ENCODE measurements at regions not wholly inside any gene's neighbourhood (a gene's known extent, or its start where the extent isn't known, plus 50 kb on each side); places are given as distances from the start of the nearest gene placed in this dataset.

GRCh38 chr9:69981686-69982445 lies 61.8 kb upstream of the MAMDC2 start:
- no peak for DNase-seq
- 50 to 64% (median 61%) methylated on average over 6 of the region's 6 CpGs for WGBS, 4 donors

GRCh38 chr9:69984831-69985230 lies 58.8 kb upstream of the MAMDC2 start:
- 78 to 82% (median 82%) methylated on average over 3 of the region's 3 CpGs for WGBS, 4 donors
- no peaks in the 10 kb centered on the region for H3K27me3 ChIP-seq
- DNase-seq (no peak), ATAC-seq (no peak)
- H3K36me3 ChIP-seq = no peaks in the 10 kb centered on the region
- intact Hi-C loops (cut with DNase I) = loop anchor here in 1 of 10 donors (10.0 kb wide), 1 partner anchor 240 kb away; no protein-coding TSS in a partner anchor
- H3K4me1 ChIP-seq = no peaks in the 10 kb centered on the region
- H3K4me3 ChIP-seq = no peak overlapping the region
- no peak overlapping the region for H3K27ac ChIP-seq
- TF ChIP-seq CTCF (IDR thresholded peaks at IDR 0.05) = no peak
- TF ChIP-seq POLR2A (IDR thresholded peaks at IDR 0.05) = no peak
- H3K9me3 ChIP-seq = no peaks in the 10 kb centered on the region

More at GRCh38 chr9:69981686-69982445, 61.8 kb upstream of the MAMDC2 start:
- TF ChIP-seq POLR2A (IDR thresholded peaks at IDR 0.05) = no peak
- no peak for TF ChIP-seq CTCF (IDR thresholded peaks at IDR 0.05)
- no peak for ATAC-seq
- no peaks in the 10 kb centered on the region for H3K36me3 ChIP-seq
- H3K27ac ChIP-seq = no peak overlapping the region
- no peak overlapping the region for H3K4me3 ChIP-seq
- H3K4me1 ChIP-seq = no peaks in the 10 kb centered on the region
- no peaks in the 10 kb centered on the region for H3K9me3 ChIP-seq
- intact Hi-C loops (cut with DNase I) = loop anchor here in 1 of 10 donors (10.0 kb wide), 1 partner anchor 243 kb away; no protein-coding TSS in a partner anchor
- H3K27me3 ChIP-seq = no peaks in the 10 kb centered on the region

- no peak for TF ChIP-seq CTCF (IDR thresholded peaks at IDR 0.05)
- TF ChIP-seq POLR2A (IDR thresholded peaks at IDR 0.05) = no peak
- ATAC-seq (no peak), DNase-seq (no peak)
- 77 to 83% (median 81%) methylated on average over 2 of the region's 2 CpGs for WGBS, 4 donors
- no peaks in the 10 kb centered on the region for H3K36me3 ChIP-seq
- intact Hi-C loops (cut with DNase I) = loop anchor here in 1 of 10 donors (10.0 kb wide), 1 partner anchor 239 kb away; no protein-coding TSS in a partner anchor
- H3K27ac ChIP-seq = no peak overlapping the region
- H3K9me3 ChIP-seq = no peaks in the 10 kb centered on the region
- no peaks in the 10 kb centered on the region for H3K4me1 ChIP-seq
- H3K4me3 ChIP-seq = no peak overlapping the region
- H3K27me3 ChIP-seq = no peaks in the 10 kb centered on the region
Measured at GRCh38 chr9:69985971-69986370, 57.7 kb upstream of the MAMDC2 start.

- Histone ChIP-seq H3K4me3 (no peak overlapping the region), H3K36me3 (no peaks in the 10 kb centered on the region), H3K27ac (no peak overlapping the region), H3K4me1 (no peaks in the 10 kb centered on the region), H3K9me3 (no peaks in the 10 kb centered on the region), H3K27me3 (no peaks in the 10 kb centered on the region)
- no peak for DNase-seq
- TF ChIP-seq POLR2A (IDR thresholded peaks at IDR 0.05) (no peak), CTCF (IDR thresholded peaks at IDR 0.05) (no peak)
- intact Hi-C loops (cut with DNase I) = loop anchor here in 1 of 10 donors (10.0 kb wide), 1 partner anchor 238 kb away; no protein-coding TSS in a partner anchor
- ATAC-seq = no peak
- WGBS, 4 donors = 55 to 69% (median 62%) methylated on average over 5 of the region's 5 CpGs
Measured at GRCh38 chr9:69986970-69987369, 56.7 kb upstream of the MAMDC2 start.
